ENCODE measurements at regions not wholly inside any gene's neighbourhood (a gene's known extent, or its start where the extent isn't known, plus 50 kb on each side); places are given as distances from the start of the nearest gene placed in this dataset.

- Histone ChIP-seq H3K36me3 (ENCODE audit: insufficient read depth, low read length) (no peaks in the 10 kb centered on the region), H3K9ac (ENCODE audit: low read depth, low read length) (no peak overlapping the region), H2AFZ (ENCODE audit: low read depth, low read length) (no peak overlapping the region), H3K27me3 (ENCODE audit: insufficient read depth, low read length, poor library complexity) (no peaks in the 10 kb centered on the region), H3K27ac (ENCODE audit: low read length) (no peak overlapping the region), H3K9me3 (ENCODE audit: insufficient read depth, low read length, severe bottlenecking) (peaks cover 14% of the 10 kb centered on the region), H3K4me3 (ENCODE audit: low read depth in 1 of 2, low read length in 2 of 2) (no peak overlapping the region), H3K4me1 (ENCODE audit: insufficient read depth, low read length) (no peaks in the 10 kb centered on the region), H3K79me2 (ENCODE audit: insufficient read depth, low read length) (no peaks in the 10 kb centered on the region), H4K20me1 (ENCODE audit: insufficient read depth, low read length) (no peaks in the 10 kb centered on the region), H3K4me2 (ENCODE audit: insufficient read depth, low read length) (no peak overlapping the region)
- DNase-seq: no peak
- no peak for ATAC-seq (ENCODE audit: insufficient read depth, low read depth)
- TF ChIP-seq EZH2 (IDR thresholded peaks at IDR 0.05; ENCODE audit: borderline replicate concordance, low read depth, low read length, severe bottlenecking) (no peak), CTCF (IDR thresholded peaks at IDR 0.05; ENCODE audit: borderline replicate concordance, extremely low read depth, low read length, poor library complexity, severe bottlenecking) (no peak)
Measured at GRCh38 chr4:79081973-79082372, 142.7 kb upstream of the PAQR3 start.

- Histone ChIP-seq H3K27ac (ENCODE audit: low read length) (no peak overlapping the region), H3K4me1 (ENCODE audit: insufficient read depth, low read length) (no peaks in the 10 kb centered on the region), H3K4me3 (ENCODE audit: low read depth in 1 of 2, low read length in 2 of 2) (no peak overlapping the region), H4K20me1 (ENCODE audit: insufficient read depth, low read length) (no peaks in the 10 kb centered on the region), H3K36me3 (ENCODE audit: insufficient read depth, low read length) (no peaks in the 10 kb centered on the region), H3K9me3 (ENCODE audit: insufficient read depth, low read length, severe bottlenecking) (peaks cover 18% of the 10 kb centered on the region), H3K79me2 (ENCODE audit: insufficient read depth, low read length) (no peaks in the 10 kb centered on the region), H3K4me2 (ENCODE audit: insufficient read depth, low read length) (no peak overlapping the region), H3K27me3 (ENCODE audit: insufficient read depth, low read length, poor library complexity) (no peaks in the 10 kb centered on the region), H2AFZ (ENCODE audit: low read depth, low read length) (no peak overlapping the region), H3K9ac (ENCODE audit: low read depth, low read length) (no peak overlapping the region)
- ATAC-seq (ENCODE audit: insufficient read depth, low read depth): no peak
- TF ChIP-seq EZH2 (IDR thresholded peaks at IDR 0.05; ENCODE audit: borderline replicate concordance, low read depth, low read length, severe bottlenecking) (no peak), CTCF (IDR thresholded peaks at IDR 0.05; ENCODE audit: borderline replicate concordance, extremely low read depth, low read length, poor library complexity, severe bottlenecking) (no peak)
- DNase-seq: no peak
Measured at GRCh38 chr4:79078339-79078738, 139.1 kb upstream of the PAQR3 start.

GRCh38 chr4:79074040-79074439 lies 134.8 kb upstream of the PAQR3 start:
- no peaks in the 10 kb centered on the region for H3K4me1 ChIP-seq (ENCODE audit: insufficient read depth, low read length)
- H2AFZ ChIP-seq (ENCODE audit: low read depth, low read length): no peak overlapping the region
- TF ChIP-seq EZH2 (IDR thresholded peaks at IDR 0.05; ENCODE audit: borderline replicate concordance, low read depth, low read length, severe bottlenecking): no peak
- no peak for TF ChIP-seq CTCF (IDR thresholded peaks at IDR 0.05; ENCODE audit: borderline replicate concordance, extremely low read depth, low read length, poor library complexity, severe bottlenecking)
- H3K9ac ChIP-seq (ENCODE audit: low read depth, low read length): no peak overlapping the region
- H3K79me2 ChIP-seq (ENCODE audit: insufficient read depth, low read length): no peaks in the 10 kb centered on the region
- ATAC-seq (ENCODE audit: insufficient read depth, low read depth) (no peak), DNase-seq (no peak)
- H3K9me3 ChIP-seq (ENCODE audit: insufficient read depth, low read length, severe bottlenecking): peaks cover 5% of the 10 kb centered on the region
- no peaks in the 10 kb centered on the region for H3K36me3 ChIP-seq (ENCODE audit: insufficient read depth, low read length)
- no peaks in the 10 kb centered on the region for H3K27me3 ChIP-seq (ENCODE audit: insufficient read depth, low read length, poor library complexity)
- no peak overlapping the region for H3K4me2 ChIP-seq (ENCODE audit: insufficient read depth, low read length)
- no peak overlapping the region for H3K27ac ChIP-seq (ENCODE audit: low read length)
- H4K20me1 ChIP-seq (ENCODE audit: insufficient read depth, low read length): no peaks in the 10 kb centered on the region
- H3K4me3 ChIP-seq (ENCODE audit: low read depth in 1 of 2, low read length in 2 of 2): no peak overlapping the region

GRCh38 chr4:79073471-79073870 lies 134.2 kb upstream of the PAQR3 start:
- Histone ChIP-seq H2AFZ (ENCODE audit: low read depth, low read length) (no peak overlapping the region), H3K4me3 (ENCODE audit: low read depth in 1 of 2, low read length in 2 of 2) (no peak overlapping the region), H3K4me2 (ENCODE audit: insufficient read depth, low read length) (no peak overlapping the region), H4K20me1 (ENCODE audit: insufficient read depth, low read length) (no peaks in the 10 kb centered on the region), H3K4me1 (ENCODE audit: insufficient read depth, low read length) (no peaks in the 10 kb centered on the region), H3K36me3 (ENCODE audit: insufficient read depth, low read length) (no peaks in the 10 kb centered on the region), H3K27me3 (ENCODE audit: insufficient read depth, low read length, poor library complexity) (no peaks in the 10 kb centered on the region), H3K27ac (ENCODE audit: low read length) (no peak overlapping the region), H3K9ac (ENCODE audit: low read depth, low read length) (no peak overlapping the region), H3K9me3 (ENCODE audit: insufficient read depth, low read length, severe bottlenecking) (peaks cover 5% of the 10 kb centered on the region), H3K79me2 (ENCODE audit: insufficient read depth, low read length) (no peaks in the 10 kb centered on the region)
- ATAC-seq (ENCODE audit: insufficient read depth, low read depth) (no peak), DNase-seq (no peak)
- no peak for TF ChIP-seq CTCF (IDR thresholded peaks at IDR 0.05; ENCODE audit: borderline replicate concordance, extremely low read depth, low read length, poor library complexity, severe bottlenecking)
- no peak for TF ChIP-seq EZH2 (IDR thresholded peaks at IDR 0.05; ENCODE audit: borderline replicate concordance, low read depth, low read length, severe bottlenecking)

All from DND-41 (cell line).